GM18870 (cell line): ENCODE measurements at regions not wholly inside any gene's neighbourhood (a gene's known extent, or its start where the extent isn't known, plus 50 kb on each side); places are given as distances from the start of the nearest gene placed in this dataset.

Experiments
- ATAC-seq: cut with Tn5 transposase; IDR thresholded peaks from one replicate; pipeline ENCODE4 v1.9.1; 2021; ENCODE audit warnings: moderate library complexity; ENCODE audit not compliant: unreplicated experiment

DNA sequence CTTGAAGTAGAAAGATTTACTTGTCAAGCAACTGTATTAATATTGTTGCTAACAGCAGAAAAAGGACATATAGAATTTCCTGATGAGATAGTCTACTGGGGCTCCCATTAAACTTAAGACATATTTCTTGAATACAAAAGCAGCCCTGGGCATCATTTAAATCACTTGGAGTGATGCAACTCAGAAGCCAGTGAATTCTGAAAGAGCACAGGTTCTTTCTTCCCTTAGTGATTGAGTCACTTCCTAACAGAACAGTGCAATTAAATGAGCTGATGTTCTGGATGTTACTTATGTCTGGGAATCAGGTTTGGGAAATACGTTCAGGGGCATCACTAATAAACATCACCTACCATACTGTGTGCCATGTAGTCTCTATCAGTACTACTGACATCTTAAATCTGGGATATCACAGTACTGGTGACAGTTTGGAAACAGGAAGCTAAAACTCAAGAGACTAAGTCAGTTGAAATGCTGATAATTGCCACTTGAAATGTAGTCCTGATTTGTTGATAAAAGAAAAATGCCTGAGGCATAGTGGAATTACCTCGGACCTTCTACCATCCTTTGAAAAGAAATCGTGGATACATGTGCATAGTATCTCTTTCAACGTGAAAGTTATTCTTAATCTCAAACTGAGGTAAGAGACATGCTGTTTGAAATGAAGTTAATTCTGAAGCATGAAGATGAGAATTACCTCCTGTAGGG lies 249.2 kb upstream of the GPRIN3 start:
- no peak for ATAC-seq

GRCh38 chr4:89551191-89551590 lies 243.6 kb upstream of the GPRIN3 start:
- no peak for ATAC-seq

GRCh38 chr4:89549907-89550306 lies 242.3 kb upstream of the GPRIN3 start:
- ATAC-seq: no peak

GRCh38 chr4:89545315-89545714 lies 237.7 kb upstream of the GPRIN3 start:
- no peak for ATAC-seq

- ATAC-seq: no peak
Observed at GRCh38 chr4:89541998-89542397, 234.4 kb upstream of the GPRIN3 start.

DNA sequence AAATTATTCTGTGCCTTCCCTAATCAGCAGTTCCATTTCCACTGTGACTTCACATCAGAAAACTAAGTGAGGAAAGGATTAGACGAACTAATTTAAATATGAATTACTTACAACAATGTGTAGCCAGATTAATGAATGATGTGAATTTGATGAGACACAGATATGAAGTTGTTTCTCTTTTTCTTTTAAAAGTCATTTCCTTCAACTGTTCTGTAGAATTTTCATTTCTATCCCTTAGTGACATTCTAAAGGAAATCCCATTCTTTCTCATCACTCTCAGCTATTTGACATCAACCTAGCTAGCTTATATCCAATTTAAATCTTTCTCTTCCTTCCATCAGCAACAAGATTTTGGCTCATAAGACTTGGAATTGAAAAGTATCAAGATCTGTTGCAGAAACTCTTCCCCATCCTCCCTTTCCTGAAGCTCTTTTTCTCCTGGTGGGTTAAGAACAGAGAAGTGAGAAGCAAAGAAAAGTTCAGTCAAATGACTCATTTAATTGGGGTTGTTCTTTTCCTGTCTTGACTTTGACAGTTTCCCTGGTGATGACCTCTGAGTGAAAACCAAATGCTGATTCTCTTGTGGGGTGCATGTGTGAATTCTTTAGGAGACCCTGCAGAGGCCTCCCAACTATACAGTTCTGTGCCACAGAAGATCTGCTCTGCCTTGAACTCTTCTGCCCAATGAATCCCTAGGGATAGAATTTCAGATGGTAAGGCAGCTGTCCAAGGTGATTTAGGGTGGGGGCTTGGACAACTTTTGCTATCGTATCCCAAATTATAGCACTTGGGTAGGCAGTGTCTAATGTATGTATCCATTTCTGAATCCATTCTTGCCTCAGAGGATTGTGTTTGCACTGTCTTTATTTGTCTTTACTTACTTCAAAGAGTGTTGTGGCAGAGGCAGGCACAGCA lies 232.5 kb upstream of the GPRIN3 start:
- no peak for ATAC-seq

- no peak for ATAC-seq
Observed at GRCh38 chr4:89539374-89539773, 231.8 kb upstream of the GPRIN3 start.

DNA sequence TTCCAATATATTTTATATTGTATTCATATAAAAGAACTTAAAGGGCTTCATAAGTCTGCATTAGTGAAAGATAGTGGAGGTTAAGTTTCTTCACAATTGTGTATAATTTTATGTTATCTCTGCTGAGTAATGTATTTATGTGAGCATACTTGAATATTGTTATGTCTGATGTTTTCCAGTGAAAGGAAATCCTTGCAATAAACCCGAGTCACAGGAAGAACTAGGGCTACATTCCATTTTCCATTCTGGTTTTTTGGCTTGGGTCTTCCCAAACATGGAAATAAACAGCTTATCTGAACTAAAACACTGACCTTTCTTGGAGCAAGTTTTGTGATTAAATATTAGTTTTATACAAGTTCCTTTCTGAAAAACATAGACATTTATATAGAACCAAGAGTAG lies 231.3 kb upstream of the GPRIN3 start:
- ATAC-seq: no peak

DNA sequence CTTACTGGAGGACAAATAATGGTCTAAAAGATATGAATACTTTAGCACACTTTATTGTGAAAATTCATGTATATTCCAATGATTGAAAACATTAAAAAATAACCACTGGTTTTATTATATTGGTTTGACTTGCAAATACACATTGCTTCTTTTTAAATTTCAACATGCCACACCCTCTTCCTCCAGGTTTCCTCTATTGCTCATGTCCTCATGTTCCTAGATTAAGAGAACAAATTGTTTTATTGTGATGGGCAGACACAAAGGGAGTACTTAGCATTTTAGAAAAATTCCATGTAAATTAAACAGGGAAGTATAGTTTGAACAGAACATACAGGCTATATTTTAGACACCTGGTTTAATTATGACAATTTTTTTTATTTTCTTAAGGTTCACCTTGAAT lies 230.6 kb upstream of the GPRIN3 start:
- no peak for ATAC-seq

- ATAC-seq: no peak
Observed at GRCh38 chr4:89537281-89537680, 229.7 kb upstream of the GPRIN3 start.

DNA sequence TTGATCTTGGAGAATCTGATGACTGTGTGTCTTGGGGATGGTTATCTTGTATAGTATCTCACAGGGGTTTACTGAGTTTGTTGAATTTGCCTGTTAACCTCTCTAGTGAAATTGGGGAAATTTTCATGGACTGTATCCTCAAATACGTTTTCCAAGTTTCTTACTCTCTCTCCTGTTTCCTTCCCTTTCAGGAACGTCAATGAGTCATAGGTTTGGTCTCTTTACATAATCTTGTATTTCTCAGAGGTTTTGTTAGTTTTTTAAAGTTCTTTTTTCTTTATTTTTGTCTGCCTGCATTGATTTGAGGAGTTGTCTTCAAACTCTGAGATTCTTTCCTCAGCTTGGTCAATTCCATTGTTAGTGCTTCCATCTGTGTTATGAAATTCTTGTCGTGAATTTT lies 227.7 kb upstream of the GPRIN3 start:
- ATAC-seq: no peak

DNA sequence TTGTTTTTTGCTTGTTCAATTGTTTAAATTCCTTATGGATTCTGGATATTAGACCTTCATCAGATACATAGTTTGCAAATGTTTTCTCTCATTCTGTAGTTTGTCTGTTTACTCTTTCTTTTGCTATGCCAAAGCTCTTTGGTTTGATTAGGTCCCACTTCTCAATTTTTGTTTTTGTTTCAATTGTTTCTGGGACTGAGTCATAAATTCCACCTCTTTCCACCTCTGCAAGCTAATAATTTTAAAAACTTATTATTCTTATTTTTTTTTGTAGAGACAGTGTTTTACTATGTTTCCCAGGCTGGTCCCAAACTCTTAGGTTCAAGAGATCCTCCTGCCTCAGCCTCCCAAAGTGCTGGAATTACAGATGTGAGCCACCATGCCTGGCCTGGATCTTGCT lies 226.8 kb upstream of the GPRIN3 start:
- ATAC-seq: no peak

- no peak for ATAC-seq
Observed at GRCh38 chr4:89531932-89532640, 224.5 kb upstream of the GPRIN3 start.

- ATAC-seq: no peak
Observed at GRCh38 chr4:89528526-89529133, 221.0 kb upstream of the GPRIN3 start.

GRCh38 chr4:89521826-89522225 lies 214.2 kb upstream of the GPRIN3 start:
- ATAC-seq: no peak

DNA sequence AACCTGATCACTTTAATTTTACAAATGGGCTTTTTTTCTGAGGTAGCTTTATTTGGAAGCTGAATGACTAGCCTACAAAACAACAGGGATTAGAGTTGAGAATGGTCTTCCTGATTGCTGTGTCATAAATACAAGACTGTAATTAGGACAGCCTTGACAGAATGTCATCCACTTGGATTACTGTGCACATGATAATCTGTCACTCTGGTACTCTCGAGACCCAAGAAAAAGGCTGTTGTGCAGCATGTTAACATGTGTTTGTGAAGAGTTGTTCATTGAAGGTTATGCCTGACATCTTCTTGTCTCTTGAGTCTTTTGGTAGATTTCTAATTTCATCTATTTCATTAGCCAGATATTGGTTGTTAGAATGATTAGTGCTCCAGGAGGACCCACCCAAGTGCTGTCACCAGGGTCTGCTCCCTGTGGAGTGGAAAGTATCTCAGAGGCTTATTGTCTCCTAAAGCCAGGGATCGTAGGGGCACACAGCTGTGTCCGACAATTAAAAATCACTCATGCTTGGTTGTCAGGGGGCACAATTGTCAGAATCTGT lies 212.2 kb upstream of the GPRIN3 start:
- no peak for ATAC-seq

DNA sequence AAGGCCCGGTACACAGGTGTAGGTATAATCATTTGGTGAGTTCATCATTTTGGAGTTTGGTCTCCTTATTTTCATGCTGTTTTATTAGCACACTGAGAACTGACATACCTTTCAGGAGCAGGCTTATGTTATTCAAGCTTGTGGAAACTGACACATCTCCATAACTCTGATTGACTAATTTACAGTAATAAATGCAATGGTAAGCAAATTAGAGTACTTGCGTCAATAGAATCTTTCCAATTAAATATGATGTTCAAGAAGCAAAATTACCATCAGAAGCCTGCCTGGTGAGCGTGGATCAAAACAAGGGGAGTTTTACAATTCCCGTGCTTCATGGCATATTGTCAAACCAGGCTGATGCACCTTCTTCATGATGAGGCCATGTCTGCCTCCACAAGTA lies 210.7 kb upstream of the GPRIN3 start:
- ATAC-seq: no peak

DNA sequence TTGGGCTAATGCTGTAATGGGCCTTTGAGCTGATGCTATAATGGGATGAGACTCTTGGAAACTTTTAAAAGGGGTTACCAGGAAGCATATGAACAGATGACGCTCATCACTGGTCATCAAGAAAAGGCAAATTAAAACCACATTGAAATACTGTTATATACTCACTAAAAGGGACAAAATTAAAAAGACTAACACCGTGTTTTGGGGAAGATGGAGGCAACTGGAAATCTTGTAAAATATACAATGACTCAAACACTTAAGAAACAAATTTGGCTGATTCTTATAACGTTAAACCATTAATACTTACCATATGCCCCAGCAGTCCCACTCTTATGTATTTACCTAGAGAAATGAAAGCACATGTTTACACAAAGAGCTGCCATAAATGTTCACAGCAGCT lies 207.2 kb upstream of the GPRIN3 start:
- ATAC-seq: no peak

DNA sequence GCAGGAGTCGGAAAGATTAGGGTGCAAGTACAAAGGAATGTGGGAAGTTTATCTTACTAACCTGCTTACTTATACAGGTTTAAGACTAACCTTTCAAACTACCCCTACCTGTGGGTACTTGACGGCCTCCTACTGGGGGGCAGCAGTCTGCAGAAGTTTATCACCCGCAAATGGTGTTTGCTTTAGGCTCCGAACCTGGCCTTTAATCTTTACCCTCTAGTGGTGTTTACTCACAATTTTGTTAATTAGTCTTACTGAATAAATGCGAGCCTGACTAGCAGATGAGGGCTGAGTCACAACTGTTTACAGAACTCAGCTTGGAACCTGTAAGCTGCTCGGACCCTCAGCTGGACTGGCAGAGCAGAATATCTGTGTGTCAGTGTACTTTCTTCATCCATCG lies 204.2 kb upstream of the GPRIN3 start:
- ATAC-seq: no peak

DNA sequence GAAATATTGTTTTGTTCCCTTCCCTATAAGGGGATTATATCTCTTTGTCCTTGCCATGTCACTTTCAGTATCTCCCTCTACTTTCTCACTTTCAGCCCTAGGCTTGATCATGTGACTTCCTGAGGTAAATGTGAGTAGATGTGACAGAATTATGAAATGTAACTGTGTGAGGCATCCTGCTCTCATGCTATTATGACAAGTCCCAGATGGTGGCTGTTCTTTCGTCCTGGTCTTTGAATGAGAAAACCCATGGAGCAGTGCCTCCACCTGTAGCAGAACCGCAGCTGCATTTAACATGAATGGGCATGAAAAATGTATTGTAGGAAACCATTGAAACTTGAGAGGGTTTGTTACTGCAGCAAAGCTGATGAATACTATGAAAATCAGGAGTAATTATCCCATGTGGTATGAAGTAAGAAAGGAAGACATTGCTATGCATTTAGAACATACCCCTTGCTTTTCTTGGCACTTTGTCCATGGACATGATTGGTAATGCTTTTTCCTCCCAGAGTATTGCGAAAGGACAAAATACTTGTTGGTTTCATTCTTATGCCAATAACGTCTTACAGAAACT lies 202.2 kb upstream of the GPRIN3 start:
- peak; percentile 100 for ATAC-seq
